NOMO-1 treated with DMSO at 0.1 percent for 48 hours (cell line): ENCODE measurements at regions not wholly inside any gene's neighbourhood (a gene's known extent, or its start where the extent isn't known, plus 50 kb on each side); places are given as distances from the start of the nearest gene placed in this dataset.

Experiments
- DNase-seq: peaks from one replicate; lab custom pipeline; 2025; ENCODE audit not compliant: unreplicated experiment; lab: John Stamatoyannopoulos, UW

GRCh38 chr5:125402787-125403186 lies 656.3 kb upstream of the ZNF608 start:
- DNase-seq = no peak

DNA sequence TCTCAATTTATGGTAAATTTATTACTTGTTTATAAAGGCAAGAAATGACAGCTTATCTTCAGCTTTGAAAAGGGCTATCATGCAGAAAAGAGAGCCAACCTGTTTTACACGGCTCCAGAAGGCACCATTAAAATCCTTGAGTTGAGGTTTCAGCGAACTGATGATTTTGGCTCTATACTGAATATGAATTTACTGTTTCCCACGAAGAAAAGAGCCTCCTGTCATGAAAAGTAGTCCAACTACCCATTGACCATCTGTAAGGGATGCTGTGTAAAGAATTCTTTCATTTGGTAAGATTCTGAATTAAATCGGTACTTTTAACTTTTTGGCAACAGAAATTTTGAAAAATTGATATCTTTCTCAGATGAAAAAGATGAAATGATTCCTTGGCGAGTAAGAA lies 657.6 kb upstream of the ZNF608 start:
- DNase-seq = no peak

- DNase-seq = peak; percentile 85
Measured at GRCh38 chr5:125408448-125409233, 662.2 kb upstream of the ZNF608 start.

- no peak for DNase-seq
Measured at GRCh38 chr5:125409234-125409860, 662.9 kb upstream of the ZNF608 start.

- no peak for DNase-seq
Measured at GRCh38 chr5:125409861-125410536, 663.6 kb upstream of the ZNF608 start.

DNA sequence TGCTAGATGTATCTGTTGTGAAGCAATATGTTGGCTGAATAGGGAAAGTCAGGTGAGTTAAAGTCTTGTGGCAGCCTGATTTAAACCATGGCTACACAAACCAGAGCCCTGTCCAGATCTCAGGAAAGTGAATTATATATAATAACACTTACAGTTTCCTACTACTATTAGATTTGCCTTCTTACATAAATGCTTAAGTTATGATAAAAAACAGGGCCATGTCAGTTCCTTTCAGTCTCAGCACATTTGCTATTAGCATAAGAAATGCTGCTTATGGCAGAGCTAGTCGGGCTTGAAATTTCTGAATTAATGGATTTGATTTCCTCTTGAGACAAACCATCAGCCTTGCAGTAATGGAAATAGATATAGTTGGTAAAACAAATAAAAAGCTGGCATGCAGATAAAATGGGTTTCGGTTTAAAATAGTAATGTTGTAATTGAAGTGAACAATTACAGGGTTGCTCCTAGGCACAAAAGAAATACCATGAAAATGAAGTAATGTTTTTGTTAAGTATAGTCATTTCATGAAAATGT lies 664.2 kb upstream of the ZNF608 start:
- DNase-seq = no peak

DNA sequence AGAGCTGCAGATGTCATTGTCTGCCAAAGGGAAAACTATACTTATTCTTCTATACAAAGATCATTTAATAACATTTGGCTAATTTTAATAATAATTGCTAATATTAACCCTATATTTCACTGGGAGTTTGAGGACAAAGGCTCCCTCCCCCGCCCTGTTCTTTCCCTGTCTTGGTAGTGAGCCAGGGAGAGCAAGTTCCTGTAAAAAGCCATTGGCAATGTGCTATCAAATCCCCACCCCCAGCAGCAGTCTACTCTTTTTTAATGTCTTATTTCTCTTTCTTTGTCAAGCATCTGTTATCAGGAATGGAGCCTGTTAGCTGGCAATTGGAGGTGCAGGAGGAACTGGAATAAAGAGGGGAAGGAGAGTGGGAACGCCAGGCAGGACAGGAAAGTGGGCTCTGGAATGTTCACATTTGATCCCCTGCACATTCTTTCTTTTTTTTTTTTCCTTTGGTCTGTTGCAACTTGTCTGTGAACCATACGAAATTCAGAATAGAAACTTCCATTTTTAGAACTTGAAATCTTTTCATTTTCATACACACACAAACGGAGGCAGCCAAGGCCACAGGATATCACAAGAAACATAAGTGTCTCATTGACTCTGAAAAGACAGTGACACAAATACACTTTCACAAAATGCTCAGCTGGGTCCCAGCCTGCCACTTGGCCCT lies 664.8 kb upstream of the ZNF608 start:
- no peak for DNase-seq

DNA sequence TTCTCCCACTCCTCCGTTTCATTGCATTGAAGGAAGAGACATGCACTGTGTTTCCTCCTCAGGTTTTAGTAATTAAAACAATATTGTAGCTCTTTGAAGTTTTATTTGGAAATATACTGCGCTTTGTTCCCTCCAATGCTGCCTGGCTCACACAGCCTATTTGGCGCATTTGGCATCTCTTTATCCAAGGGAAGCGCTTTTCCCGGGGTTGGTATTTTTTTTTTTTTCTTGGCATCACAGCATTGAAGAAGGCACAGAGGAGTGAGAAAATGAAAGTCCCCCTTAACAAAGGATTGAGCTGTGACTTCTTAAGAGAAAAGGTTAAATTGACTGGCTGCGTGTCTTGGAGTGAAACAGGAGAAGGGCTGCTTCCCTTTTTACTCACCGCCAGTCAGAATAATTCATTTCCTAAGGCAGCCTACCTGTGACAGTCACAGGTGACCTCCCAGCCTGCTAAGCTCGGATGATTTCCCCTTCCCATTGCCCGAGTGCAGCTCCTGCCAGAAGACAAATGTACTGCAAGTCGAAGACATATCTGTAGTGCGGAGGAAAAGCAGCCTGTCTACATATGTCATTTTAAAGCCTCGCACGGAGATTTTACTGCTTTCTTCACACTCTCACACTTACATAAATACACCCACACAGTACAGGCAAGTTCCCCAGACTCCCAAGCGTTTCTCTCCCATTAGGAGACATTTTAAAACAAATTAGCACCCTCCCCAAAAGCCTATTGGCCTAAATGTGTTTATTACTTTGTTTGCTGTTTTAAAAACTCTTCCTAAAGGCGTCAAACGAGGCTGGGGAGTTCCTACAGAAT lies 665.5 kb upstream of the ZNF608 start:
- peak; percentile 13 for DNase-seq

DNA sequence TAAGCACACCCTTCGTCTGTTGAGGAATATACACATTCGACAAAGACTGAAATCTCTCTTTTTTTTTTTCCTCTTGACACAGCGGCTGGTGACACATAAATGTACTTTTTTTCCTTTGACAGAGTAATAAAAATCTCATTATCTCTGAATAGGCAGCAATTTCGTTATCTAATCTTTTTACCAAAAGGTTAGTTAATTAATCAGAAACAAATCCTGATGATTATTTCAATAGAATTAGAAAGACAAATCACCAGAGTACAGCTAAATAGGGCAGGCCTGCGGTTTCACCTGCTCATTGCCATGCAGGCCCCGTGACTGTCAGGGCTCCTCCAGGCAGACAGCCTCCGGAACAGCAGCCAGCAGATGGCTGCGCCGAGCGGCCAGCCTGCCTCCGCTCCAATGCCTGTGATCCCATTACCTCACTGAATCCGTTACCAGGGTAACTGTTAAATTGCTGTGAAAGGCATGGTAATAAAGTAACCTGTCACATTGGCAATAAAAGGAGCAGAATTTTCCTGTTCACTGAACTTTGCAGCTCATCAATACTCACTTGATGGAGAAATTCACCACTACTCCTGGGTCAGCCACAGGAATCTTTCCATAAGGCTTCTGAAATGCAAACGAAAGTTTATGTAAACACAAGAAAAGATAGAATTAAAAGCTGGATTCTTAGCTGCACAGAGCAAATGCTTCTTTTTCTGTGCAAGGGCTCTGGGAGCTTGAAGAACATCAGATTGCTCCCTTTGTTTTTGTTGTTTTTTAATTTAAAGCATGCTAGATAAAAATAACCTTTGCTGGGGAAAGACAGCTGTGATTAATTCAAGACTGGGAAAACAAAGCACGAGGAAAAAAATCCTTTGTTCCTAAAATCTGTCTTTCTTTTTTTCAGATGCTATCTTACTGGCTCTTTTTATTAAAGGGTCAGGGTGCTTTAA lies 666.4 kb upstream of the ZNF608 start:
- no peak for DNase-seq

DNA sequence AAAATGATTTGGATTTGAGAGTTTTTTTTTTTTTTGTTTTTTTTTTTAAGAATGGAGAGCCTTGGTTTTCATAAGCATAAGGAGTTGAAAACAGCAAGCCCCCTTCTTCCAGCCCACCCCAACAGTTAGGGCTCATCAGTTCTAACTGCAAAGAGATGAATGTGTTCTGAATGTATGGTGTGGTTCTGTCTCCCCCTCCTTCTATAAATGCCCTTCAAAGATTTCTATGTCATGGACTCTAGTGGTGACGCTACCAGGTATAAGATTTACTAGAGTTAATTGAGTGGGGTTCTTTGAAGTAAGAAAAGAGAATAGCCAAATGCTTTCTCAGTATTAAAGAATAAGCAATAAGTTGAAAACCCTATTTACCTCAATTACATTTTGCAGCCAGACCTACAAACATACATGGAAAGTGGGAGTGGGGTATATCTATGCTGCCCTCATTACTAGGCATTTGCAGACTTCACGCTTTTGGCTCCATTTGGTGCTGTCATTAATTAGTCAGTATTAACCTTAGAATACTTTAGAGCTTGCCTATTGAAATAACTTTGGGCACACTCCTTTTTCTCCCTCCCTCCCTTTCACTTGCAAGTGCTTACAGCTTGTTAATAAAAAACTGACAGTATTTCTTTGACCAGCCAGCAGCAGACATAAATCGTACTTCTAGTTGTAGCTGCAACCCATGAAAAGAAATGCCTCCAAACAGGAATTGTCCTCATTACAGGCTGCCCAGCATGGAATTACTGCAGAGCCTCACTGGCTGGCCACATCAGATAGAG lies 667.2 kb upstream of the ZNF608 start:
- no peak for DNase-seq

DNA sequence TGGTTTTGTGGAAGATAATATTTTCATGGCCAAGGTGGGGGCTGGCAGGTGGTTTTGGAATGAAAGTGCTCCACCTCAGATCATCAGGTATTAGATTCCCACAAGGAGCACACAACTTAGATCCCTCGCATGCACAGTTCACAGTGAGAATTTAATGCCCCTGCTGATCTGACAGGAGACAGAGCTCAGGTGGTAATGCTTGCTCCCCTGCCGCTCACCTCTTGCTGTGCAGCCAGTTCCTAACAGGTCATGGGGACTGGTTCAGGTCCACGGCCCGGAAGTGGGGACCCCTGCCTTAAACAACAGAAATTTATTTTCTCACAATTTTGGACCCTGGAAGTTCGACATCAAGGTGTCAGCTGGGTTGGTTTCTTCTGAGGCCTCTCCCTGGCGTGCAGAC lies 668.7 kb upstream of the ZNF608 start:
- no peak for DNase-seq

DNA sequence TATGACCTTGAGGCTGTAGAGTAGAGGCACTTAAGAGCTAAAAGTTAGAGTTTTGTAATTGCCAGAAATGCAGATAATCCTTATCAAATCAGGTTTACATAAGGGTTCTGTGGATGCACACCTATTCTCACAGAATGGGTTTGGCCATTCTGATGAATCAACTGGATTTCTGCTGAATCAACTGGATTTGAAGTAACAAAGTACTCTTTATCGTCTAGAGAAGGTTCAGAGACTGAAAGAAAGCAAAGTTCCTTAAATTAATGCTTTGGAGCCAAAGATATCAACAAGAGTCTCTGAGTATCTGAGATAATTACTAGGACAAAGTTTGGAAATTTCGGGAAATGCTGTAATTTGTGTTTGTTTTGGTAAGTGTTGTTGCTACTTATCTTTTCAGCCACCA lies 669.6 kb upstream of the ZNF608 start:
- DNase-seq = no peak

DNA sequence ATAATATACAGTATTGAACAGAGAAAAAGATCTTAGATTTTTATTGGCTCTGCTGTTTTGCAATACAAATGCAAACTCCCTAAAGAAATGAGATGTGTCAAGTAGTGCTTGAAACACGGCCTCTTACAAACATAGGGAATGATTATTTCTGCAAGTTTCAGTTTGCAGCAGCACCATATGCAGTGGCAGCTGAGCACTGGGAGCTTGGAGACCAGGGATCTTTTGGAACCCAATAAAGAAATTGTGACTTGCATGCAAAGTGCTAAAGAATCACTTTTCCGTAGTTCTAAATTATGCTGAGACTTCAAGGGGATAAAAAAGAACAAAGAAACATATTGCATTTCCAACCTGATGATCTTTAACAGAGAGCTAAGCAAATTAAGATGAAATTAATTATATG lies 674.6 kb upstream of the ZNF608 start:
- no peak for DNase-seq

DNA sequence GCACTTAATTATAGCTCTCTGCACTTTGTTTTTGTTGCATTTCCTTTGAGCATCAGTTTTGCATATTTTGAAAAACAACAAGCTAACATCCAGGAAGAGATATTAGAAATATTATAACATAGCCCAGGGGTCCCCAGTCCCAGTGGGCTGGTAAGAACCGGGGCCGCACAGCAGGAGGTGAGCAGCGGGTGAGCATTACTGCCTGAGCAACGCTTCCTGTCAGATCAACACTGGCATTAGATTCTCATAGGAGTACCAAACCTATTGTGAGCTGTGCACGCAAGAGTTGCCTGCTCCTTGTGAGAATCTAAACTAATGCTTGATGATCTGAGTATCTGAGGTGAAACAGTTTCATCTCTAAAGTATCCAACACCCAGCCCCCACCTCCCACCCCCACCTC lies 675.9 kb upstream of the ZNF608 start:
- DNase-seq = no peak

GRCh38 chr5:125424402-125425141 lies 678.1 kb upstream of the ZNF608 start:
- DNase-seq = no peak

- DNase-seq = no peak
Measured at GRCh38 chr5:125429498-125429897, 683.1 kb upstream of the ZNF608 start.

GRCh38 chr5:125433457-125433856 lies 687.0 kb upstream of the ZNF608 start:
- no peak for DNase-seq

GRCh38 chr5:125439243-125439642 lies 692.8 kb upstream of the ZNF608 start:
- no peak for DNase-seq
